ENCODE measurements at regions not wholly inside any gene's neighbourhood (a gene's known extent, or its start where the extent isn't known, plus 50 kb on each side); places are given as distances from the start of the nearest gene placed in this dataset.

GRCh38 chr6:102832021-102832420 lies 1438.5 kb downstream of the GRIK2 start:
- TF ChIP-seq, protein P1, sequence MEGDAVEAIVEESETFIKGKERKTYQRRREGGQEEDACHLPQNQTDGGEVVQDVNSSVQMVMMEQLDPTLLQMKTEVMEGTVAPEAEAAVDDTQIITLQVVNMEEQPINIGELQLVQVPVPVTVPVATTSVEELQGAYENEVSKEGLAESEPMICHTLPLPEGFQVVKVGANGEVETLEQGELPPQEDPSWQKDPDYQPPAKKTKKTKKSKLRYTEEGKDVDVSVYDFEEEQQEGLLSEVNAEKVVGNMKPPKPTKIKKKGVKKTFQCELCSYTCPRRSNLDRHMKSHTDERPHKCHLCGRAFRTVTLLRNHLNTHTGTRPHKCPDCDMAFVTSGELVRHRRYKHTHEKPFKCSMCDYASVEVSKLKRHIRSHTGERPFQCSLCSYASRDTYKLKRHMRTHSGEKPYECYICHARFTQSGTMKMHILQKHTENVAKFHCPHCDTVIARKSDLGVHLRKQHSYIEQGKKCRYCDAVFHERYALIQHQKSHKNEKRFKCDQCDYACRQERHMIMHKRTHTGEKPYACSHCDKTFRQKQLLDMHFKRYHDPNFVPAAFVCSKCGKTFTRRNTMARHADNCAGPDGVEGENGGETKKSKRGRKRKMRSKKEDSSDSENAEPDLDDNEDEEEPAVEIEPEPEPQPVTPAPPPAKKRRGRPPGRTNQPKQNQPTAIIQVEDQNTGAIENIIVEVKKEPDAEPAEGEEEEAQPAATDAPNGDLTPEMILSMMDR (IDR thresholded peaks at IDR 0.05): no peak
- TF ChIP-seq POLR2A (IDR thresholded peaks at IDR 0.05): no peak
